ENCODE measurements at regions not wholly inside any gene's neighbourhood (a gene's known extent, or its start where the extent isn't known, plus 50 kb on each side); places are given as distances from the start of the nearest gene placed in this dataset.

GRCh38 chrX:87063642-87064041 lies 454.0 kb upstream of the KLHL4 start:
- Histone ChIP-seq H3K4ac (ENCODE audit: low read depth, low read length) (no peak overlapping the region), H2BK120ac (ENCODE audit: low read depth, low read length, poor library complexity, severe bottlenecking) (no peak overlapping the region), H3K79me2 (ENCODE audit: insufficient read depth, low read length) (no peaks in the 10 kb centered on the region), H3K9me3 (ENCODE audit: control insufficient read depth, low read depth, low read length) (no peaks in the 10 kb centered on the region), H3K56ac (ENCODE audit: insufficient read length, low read depth, low read length) (no peak overlapping the region), H4K8ac (replicated peaks; ENCODE audit: insufficient read length, low read depth, low read length) (no peak overlapping the region), H3K18ac (ENCODE audit: insufficient read length, low read depth, low read length) (no peak overlapping the region), H4K5ac (ENCODE audit: insufficient read length, low read depth, low read length) (no peak overlapping the region), H3K4me2 (ENCODE audit: insufficient read depth, insufficient read length, low read length) (no peak overlapping the region), H3K27ac (ENCODE audit: insufficient read length, low read depth, low read length) (no peak overlapping the region), H3K27me3 (ENCODE audit: insufficient read depth, low read length) (no peaks in the 10 kb centered on the region; the same call in 1 of the 2 replicates), H2AFZ (ENCODE audit: low read length) (no peak overlapping the region), H2BK12ac (ENCODE audit: insufficient read length, low read depth, low read length) (no peak overlapping the region), H3T11ph (ENCODE audit: low read length) (no peak overlapping the region), H3K14ac (ENCODE audit: insufficient read depth, low read length) (no peak overlapping the region), H2BK15ac (ENCODE audit: low read depth, low read length) (no peak overlapping the region), H2BK5ac (ENCODE audit: insufficient read length, low read length) (no peak overlapping the region), H2AK5ac (ENCODE audit: insufficient read length, low read length) (no peak overlapping the region), H4K20me1 (ENCODE audit: control insufficient read depth, insufficient read depth, insufficient read length) (no peaks in the 10 kb centered on the region), H2BK20ac (ENCODE audit: low read depth, low read length, poor library complexity, severe bottlenecking) (no peak overlapping the region), H3K9ac (ENCODE audit: extremely low read depth, insufficient read length, low read length) (no peak overlapping the region), H3K79me1 (ENCODE audit: insufficient read depth, low read depth, low read length, poor library complexity, severe bottlenecking) (no peaks in the 10 kb centered on the region), H3K4me1 (ENCODE audit: insufficient read depth, low read length) (no peaks in the 10 kb centered on the region), H3K23me2 (ENCODE audit: insufficient read length, low read depth, low read length, poor library complexity, severe bottlenecking) (no peaks in the 10 kb centered on the region), H4K91ac (ENCODE audit: insufficient read length, low read depth, low read length) (no peak overlapping the region), H3K23ac (ENCODE audit: insufficient read length, low read depth, low read length) (no peak overlapping the region)
- Mint-ChIP-seq H3K36me3 (ENCODE audit: insufficient read depth in 1 of 3, low read depth in 3 of 3) (no peaks in the 10 kb centered on the region), H3K4me3 (no peak overlapping the region), H3K27me3 (ENCODE audit: low read depth) (no peaks in the 10 kb centered on the region), H3K9me3 (no peaks in the 10 kb centered on the region), H3K27ac (no peak overlapping the region), H3K4me1 (no peaks in the 10 kb centered on the region)
- TF ChIP-seq, protein P1, sequence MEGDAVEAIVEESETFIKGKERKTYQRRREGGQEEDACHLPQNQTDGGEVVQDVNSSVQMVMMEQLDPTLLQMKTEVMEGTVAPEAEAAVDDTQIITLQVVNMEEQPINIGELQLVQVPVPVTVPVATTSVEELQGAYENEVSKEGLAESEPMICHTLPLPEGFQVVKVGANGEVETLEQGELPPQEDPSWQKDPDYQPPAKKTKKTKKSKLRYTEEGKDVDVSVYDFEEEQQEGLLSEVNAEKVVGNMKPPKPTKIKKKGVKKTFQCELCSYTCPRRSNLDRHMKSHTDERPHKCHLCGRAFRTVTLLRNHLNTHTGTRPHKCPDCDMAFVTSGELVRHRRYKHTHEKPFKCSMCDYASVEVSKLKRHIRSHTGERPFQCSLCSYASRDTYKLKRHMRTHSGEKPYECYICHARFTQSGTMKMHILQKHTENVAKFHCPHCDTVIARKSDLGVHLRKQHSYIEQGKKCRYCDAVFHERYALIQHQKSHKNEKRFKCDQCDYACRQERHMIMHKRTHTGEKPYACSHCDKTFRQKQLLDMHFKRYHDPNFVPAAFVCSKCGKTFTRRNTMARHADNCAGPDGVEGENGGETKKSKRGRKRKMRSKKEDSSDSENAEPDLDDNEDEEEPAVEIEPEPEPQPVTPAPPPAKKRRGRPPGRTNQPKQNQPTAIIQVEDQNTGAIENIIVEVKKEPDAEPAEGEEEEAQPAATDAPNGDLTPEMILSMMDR (conservative IDR thresholded peaks at IDR 0.05), result no peak
- no CpG with 5 or more reads among the region's 2 CpGs for WGBS (ENCODE audit: extremely low coverage, insufficient read length, low lambda C conversion rate)
- no peak for DNase-seq

All from H9 (cell line).